ENCODE measurements at regions not wholly inside any gene's neighbourhood (a gene's known extent, or its start where the extent isn't known, plus 50 kb on each side); places are given as distances from the start of the nearest gene placed in this dataset.

DNA sequence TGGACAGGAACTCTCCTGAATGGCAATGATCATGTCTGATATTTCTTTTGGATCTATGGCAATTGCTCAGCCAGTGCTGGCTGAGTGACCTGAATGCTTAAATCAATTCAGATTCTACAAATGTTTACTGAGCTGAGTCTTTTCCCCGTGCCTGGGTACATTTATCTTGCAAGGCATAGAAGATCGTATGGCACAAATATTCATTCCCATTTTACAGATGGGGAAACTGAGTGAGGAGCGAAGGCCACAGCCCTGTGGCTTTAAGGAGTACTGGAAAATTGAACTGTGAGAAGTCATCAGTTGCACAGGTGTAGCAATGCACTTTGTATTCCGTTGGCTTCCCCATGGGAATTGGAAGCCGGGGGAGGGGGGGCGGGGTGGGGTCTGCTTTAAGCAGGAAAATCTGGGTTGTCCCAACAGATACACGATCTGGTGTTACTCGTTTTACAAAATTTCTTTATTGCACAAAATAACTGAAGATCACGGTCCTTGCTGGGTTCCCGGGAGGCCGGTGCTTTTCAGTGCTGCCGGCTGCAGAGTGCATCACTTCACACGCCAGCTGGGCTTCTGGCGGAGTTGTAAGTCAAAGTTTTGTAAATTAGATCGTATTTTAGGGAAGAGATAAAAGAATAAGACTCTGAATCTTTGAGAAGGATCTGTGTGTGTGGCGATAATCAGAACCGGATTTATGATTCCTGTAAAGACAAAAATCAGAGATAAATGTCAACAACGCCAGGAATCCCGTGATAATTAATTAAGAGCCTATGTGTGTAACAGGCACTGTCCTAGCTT is 75.0 kb upstream of the MAP1LC3B2 start:
- TF ChIP-seq, protein P1, sequence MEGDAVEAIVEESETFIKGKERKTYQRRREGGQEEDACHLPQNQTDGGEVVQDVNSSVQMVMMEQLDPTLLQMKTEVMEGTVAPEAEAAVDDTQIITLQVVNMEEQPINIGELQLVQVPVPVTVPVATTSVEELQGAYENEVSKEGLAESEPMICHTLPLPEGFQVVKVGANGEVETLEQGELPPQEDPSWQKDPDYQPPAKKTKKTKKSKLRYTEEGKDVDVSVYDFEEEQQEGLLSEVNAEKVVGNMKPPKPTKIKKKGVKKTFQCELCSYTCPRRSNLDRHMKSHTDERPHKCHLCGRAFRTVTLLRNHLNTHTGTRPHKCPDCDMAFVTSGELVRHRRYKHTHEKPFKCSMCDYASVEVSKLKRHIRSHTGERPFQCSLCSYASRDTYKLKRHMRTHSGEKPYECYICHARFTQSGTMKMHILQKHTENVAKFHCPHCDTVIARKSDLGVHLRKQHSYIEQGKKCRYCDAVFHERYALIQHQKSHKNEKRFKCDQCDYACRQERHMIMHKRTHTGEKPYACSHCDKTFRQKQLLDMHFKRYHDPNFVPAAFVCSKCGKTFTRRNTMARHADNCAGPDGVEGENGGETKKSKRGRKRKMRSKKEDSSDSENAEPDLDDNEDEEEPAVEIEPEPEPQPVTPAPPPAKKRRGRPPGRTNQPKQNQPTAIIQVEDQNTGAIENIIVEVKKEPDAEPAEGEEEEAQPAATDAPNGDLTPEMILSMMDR (IDR thresholded peaks at IDR 0.05), result no peak
- ATAC-seq (ENCODE audit: low FRiP score) (no peak), DNase-seq (ENCODE audit: low spot score) (no peak)

DNA sequence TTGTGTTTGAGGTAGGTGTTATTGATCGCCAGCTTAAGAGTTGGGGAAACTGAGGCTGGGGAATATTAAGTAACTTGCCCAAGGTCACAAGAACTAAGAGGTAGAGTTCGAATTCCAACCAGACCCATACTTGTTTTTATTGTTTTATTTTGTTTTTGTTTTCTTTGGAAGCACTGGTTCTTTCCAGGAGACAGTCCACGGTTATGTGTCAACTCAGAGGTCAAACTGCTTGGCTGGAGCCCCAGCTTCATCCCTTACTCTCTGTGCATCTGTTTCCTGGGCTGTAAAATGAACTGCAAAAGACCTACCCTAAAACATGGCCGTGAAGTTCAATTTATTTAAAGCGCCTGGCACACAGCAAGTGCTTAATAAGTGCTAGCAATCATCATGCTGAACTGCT is 74.4 kb upstream of the MAP1LC3B2 start:
- DNase-seq (ENCODE audit: low spot score) (no peak), ATAC-seq (ENCODE audit: low FRiP score) (no peak)
- TF ChIP-seq, protein P1 (IDR thresholded peaks at IDR 0.05), result no peak

DNA sequence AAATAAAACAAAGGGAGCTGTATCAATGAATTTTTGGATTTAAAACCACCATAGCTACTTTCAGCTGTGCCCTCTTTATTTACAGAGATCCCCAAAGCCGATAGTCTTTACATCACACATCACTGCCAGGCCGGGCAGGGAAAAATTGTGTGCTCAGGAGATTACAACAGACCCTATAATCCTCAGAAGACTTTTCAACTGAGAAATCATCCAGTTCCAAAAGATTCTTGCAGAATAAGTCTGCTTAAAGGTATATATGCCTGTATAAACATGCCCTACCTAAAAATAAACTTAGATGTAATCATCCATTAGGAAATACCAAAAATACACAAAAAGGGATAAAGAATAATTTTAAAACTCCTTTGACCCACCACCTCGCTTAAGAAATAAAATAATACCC is 70.1 kb upstream of the MAP1LC3B2 start:
- TF ChIP-seq, protein P1 (IDR thresholded peaks at IDR 0.05), result no peak
- ATAC-seq (ENCODE audit: low FRiP score), result no peak
- DNase-seq (ENCODE audit: low spot score), result no peak

DNA sequence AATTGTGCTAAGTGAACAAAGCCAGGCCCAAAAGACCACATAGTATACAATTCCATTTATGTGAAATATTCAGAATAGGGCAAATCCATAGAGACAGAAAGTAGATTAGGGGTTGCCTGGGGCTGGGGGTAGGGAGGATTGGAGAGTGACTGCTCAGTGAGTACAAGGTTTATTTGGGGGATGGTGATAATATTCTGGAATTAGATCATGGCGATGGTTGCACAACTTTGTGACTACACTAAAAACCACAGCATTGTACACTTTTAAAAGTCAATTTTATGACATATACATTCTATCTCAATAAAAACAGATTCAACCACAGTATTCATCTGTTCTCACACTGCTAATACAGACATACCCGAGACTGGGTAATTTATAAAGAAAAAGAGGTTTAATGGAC is 68.7 kb upstream of the MAP1LC3B2 start:
- DNase-seq (ENCODE audit: low spot score) (no peak), ATAC-seq (ENCODE audit: low FRiP score) (no peak)
- TF ChIP-seq, protein P1 (IDR thresholded peaks at IDR 0.05), result no peak

DNA sequence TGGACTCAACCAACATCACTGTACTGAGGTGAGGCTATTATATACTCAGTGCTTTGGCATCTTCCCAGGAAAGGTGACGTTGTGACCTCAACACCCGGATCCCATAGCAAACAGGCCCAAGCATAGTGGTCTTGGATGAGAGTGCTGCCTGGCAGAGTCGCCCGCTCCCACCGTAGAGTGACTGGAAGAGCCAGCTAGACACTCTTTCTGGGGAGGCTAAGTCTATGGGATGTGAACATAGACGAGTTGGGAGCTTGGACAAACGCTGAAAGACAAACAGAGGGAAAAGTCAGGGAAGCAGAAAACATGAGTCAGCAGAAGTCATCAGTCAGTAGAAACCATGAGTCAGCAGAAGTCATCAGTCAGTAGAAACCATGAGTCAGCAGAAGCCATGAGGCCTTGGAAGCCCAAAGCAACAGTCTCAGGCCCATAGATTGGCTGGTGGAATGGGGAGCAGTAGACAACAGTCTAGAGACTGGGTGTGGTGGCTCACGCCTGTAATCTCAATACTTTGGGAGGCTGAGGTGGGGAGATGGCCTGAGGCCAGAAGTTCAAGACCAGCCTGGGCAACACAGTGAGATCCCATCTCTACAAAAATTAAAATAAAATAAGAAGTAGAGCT is 66.4 kb upstream of the MAP1LC3B2 start:
- ATAC-seq (ENCODE audit: low FRiP score) (no peak), DNase-seq (ENCODE audit: low spot score) (no peak)
- TF ChIP-seq, protein P1 (IDR thresholded peaks at IDR 0.05), result no peak

DNA sequence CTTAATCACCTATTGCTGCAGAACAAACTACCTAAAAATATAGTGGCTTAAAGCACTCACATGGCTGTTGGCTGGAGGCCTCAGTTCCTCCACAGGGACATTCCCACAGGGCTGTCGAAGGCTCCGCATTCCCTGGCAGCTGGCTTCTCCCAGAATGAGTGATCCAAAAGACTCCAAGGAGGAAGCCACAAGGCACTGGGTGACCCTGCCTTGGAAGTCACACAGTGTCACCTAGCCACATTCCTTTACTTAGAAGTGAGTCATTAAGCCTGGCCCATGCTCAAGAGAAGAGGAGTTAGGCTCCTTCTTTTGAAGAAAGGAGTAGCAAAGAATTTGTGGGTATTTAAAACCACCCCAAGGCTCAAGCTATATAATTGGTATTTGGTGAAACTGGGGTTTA is 63.9 kb upstream of the MAP1LC3B2 start:
- ATAC-seq (ENCODE audit: low FRiP score) (no peak), DNase-seq (ENCODE audit: low spot score) (no peak)
- TF ChIP-seq, protein P1 (IDR thresholded peaks at IDR 0.05), result no peak

Measured in omental fat pad (tissue), 3 donors.